ENCODE measurements at regions not wholly inside any gene's neighbourhood (a gene's known extent, or its start where the extent isn't known, plus 50 kb on each side); places are given as distances from the start of the nearest gene placed in this dataset.
"Not testable (repeated sequence)": the region's sequence is repeated elsewhere in the genome, so short reads cannot be mapped to it uniquely, and the experiment has no call there.

DNA sequence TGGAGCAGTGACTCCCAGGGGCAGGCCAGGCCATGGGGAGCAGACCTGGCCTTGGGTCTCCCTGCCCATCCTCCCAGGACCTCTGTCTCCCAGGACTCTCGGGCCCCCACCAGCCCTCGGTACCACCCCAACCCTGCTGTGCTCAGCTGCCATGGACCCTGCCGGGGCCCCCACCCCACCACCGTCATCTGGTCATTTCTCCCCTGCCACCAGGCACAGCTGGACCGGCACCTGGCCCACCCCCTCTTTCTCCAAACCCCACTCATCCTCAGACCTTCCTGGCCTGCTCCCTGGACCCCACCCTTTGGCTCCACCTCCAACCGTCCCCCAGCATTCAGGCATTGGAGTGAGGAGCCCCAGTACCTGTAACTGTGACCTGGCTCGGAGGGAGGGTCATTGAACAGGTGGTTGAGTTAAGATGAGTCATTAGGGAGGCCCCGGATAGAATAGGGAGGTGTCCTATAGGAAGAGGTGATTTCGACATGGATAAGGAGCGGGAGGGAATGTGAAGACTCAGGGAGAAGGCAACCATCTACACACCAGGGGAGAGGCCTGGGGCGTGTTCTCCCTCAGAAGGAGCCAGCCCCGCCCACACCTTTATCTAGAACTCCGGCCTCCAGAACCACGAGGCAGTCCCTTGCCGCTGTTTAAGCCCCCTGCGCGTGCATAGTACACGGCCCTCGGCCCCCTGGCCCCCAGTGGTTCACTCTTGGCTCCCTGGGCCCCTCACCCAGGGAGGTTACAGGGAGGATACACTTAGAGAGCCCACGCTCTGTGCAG, 1395.9 kb downstream of the BRD1 start:
- DNase-seq (ENCODE audit: low spot score) = no peak

GRCh38 chr22:48431014-48431413, 1396.7 kb downstream of the BRD1 start:
- no peak for DNase-seq (ENCODE audit: low spot score)

GRCh38 chr22:48429446-48430020, 1398.1 kb downstream of the BRD1 start:
- DNase-seq (ENCODE audit: low spot score) = no peak

DNA sequence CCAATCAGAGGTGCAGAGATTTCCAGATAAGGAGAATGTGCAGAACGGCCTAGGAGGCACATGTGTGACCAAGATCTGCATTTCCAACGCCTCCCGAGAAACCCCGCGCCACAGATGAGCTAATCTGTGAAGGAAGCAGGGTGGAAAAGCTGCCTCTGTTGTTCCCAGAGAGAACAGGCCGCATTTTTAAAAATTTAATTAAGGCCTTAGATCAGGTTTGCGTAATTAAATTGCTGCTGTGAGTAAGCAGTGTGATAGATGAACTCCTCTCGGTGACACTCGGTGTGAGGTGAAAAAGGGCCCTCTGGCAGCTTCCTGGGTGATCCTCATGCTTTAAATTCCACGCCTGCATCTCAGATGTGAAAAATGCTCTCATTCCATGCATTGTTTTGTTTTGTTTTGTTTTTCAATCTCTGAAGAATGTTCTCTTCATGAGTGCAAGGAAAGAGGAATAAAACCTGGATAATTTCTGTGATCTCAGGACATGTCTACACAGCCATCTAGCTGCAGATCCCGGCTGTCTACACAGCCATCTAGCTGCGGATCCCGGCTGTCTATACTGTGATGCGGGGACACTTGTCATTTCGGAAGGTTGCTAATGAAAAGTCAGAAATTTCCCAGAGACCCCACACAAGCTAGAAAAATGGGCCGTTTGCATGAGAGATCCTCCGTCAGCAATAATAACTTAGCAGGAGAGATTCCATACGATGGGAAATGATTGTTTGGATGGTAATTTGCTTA, 1398.9 kb downstream of the BRD1 start:
- no peak for DNase-seq (ENCODE audit: low spot score)

DNA sequence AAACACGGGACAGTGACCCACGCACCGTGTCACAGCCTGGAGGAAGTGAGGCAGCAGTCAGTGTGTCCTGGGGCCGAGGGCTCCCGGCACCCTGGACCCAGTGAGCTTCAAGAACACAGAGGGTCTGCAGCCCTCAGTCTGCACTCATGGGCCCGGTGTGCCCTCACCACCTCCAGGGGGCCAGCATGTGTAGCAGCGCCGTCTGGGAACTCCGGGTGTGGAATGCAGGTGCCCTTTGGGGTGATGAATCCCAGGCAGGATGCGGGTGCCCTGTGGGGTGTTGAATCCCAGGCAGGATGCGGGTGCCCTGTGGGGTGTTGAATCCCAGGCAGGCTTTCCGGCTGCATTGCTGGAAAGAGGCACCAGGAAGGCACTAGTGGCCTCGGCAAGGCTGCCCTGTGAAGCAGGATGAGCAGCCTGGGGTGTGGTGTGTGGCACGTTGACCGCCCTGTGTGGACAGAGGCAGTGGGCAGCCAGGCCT, 1399.9 kb downstream of the BRD1 start:
- DNase-seq (ENCODE audit: low spot score) = no peak

DNA sequence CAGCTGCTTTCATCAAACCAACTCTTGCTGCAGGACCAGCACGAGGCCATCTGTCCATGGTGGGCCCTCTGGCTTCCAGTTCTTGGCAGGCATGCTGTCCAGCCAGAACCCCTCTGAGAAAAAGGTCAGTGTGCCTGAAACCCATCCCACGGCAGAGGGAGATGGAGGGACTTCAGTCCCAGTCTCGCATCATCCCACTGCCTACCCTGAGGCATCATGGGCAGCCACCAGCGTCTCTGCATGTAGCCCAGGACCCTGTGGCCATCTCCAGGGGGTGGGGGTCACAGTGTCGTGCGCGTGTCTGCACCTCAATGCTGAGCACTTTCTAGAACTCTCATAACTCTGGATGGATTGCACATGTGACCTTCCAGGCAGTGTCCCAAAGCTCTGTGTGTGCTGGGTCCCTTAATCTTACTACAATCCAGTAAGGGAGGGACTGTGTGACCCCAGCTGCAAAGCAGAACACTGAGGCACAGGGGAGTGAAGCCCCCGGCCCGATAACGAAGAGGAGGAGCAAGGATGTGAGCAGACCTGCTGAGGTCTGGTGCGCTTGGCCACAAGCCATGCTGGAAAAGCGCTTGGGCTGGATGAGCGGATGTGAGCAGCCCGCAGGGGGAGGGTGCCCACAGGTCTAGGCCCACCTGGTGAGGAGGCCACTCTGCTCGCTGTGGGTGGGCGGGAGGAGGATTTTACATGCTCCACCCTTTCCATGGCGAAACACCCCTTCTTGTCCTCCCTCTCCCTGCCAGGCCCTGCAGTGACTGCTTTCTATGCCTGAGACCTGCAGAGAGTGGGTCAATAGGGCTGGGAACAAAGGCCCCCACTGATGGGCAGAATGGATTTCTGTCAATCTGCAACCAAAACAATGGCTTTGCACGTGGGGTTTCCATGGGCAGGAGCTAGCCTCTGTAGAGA, 1401.0 kb downstream of the BRD1 start:
- no peak for DNase-seq (ENCODE audit: low spot score)

GRCh38 chr22:48425641-48426040, 1402.0 kb downstream of the BRD1 start:
- DNase-seq (ENCODE audit: low spot score) = no peak

- DNase-seq (ENCODE audit: low spot score) = no peak
Measured at GRCh38 chr22:48425091-48425506, 1402.6 kb downstream of the BRD1 start.

- no peak for DNase-seq (ENCODE audit: low spot score)
Measured at GRCh38 chr22:48424661-48425060, 1403.0 kb downstream of the BRD1 start.

DNA sequence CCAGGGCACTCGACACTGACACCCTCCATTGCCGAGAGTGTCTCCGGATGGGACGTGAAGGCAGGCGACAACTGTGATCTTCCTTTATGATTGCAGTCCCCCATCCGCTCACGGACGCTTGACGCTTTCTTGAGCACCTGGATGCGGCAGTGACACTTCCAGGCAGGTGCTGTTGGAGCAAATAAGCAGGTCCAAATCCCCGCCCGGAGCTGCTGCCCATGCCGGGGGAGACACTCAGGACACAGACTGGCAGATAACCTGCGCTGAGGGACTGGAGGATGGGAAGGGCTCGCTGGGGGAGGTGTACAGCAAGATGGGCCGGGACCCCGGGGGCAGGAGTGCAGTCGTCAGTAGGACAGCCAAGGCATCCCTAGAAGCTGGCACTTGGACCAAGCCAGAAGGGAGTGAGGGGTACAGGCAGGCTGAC, 1403.5 kb downstream of the BRD1 start:
- DNase-seq (ENCODE audit: low spot score) = no peak

DNA sequence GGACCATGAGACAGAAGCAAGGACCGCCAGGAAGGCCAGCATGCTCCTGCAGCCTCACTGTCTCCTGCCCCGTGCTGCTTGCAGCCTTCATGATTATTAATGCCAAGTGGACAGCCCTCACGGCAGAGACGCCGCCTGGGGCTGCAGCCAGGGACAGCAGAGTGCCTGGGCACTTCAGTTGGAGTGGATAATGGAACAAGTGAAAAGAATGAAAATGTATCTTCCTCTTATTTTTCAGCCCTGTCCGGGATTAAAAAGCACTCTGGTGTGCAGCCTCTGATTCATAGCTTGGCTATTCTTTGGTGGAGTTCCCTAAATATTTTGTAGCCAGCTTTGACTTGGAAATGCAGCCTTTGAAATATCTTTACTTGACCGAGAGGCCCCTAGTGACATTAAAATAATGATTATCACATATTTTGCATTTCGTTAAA, 1404.2 kb downstream of the BRD1 start:
- DNase-seq (ENCODE audit: low spot score) = no peak

DNA sequence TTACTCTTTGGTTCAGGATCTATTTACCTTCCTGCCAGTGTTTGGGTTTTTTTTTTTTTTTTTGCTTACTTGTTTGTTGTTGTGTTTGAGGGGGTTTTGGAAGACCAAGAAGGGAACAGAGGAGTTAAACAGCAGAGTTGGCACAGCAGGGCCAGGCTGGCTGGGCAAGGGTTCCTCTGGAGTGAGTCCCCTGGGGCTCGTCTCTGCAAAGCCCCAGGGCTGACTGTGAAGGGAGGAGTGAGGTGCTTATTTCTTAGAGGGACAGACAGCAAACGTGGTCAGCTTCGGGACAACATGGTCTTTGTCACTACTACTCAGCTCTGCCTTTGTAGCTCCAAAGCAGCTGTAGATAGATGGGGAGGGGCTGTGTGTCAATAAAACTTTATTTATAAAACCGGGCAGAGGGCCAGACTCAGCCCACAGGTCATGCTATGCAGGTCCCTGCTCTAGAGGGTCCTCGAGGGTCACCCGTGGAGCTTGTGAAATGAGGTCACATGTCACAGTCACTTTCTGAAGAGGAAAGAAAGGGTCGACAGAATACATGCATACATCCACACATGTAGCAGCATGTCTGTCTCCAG, 1404.7 kb downstream of the BRD1 start:
- DNase-seq (ENCODE audit: low spot score) = no peak

- DNase-seq (ENCODE audit: low spot score) = no peak
Measured at GRCh38 chr22:48418831-48419230, 1408.8 kb downstream of the BRD1 start.

- no peak for DNase-seq (ENCODE audit: low spot score)
Measured at GRCh38 chr22:48417225-48418070, 1410.2 kb downstream of the BRD1 start.

DNA sequence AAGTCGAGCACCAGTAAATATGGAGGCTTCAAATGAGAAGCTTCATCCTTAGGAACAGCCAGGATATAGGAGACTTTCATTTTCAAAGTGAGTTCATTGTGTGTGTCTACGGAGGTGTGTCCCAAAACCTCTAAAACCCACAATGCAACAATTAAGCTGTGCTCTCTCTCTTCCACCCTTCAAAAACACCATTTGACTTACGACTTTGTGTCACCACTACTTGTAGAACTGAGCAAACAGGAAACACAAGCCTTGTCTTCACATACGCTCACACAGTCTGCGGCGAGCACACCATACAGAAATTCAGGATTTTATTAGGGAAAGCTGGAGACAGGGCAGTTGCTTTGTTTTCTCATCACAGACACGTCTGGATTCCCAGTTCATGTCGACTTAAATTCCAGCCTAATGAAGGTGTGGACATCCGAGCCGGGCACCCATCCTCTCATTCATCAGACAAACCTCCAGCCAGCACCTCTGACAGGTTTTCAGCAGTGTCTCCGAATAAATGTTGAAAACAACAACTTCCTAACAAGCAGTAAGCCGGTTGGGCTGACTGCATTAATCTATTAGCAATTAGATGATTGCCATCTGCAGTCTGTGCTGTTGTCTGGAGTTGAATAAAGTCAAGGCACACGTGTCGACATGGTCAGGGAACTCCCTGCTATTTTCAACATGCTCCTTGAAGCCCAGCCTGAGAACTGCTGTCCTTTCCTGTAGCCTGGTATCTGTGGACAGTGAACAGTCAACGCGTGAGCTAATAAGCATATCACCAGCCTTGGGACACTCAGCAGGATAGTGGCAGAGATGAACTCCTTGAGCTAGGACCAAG, 1411.1 kb downstream of the BRD1 start:
- no peak for DNase-seq (ENCODE audit: low spot score)

DNA sequence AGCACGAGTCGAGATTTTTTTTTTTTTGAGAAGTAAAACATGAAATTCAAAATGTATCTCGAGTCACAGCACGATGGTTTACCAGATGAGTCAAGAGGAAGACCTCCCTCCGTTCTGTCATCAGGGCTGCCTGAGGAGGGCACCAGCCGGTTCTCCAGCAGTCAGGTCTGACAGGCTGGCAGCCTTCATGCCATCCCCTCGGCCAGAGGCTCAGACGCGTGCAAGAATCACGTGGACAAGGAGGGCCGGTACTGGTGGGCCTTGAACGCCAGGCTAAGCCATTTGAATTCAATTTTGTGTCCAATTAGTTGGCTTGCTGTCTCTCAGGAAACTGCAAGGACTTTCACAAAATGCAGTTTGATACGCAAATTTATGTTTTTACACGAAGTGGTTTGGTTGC, 1412.2 kb downstream of the BRD1 start:
- no peak for DNase-seq (ENCODE audit: low spot score)

DNA sequence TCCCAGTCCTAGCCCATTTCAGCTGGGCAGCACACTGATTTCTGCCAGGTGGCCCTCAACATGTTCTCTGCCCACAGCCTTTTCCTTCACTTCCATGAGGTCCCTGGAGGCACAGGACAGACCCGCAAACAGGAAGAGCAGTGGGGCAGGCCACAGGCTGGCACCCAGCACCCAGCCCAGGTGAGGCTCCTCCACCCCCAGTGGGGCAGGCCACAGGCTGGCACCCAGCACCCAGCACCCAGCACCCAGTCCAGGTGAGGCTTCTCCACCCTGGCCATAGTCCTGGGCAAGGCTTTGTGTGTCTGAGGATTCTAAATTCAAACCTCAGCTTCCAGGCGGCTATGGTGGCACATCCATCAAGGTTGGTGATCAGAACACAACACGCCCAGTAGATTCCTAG, 1413.0 kb downstream of the BRD1 start:
- DNase-seq (ENCODE audit: low spot score) = peak; percentile 43

DNA sequence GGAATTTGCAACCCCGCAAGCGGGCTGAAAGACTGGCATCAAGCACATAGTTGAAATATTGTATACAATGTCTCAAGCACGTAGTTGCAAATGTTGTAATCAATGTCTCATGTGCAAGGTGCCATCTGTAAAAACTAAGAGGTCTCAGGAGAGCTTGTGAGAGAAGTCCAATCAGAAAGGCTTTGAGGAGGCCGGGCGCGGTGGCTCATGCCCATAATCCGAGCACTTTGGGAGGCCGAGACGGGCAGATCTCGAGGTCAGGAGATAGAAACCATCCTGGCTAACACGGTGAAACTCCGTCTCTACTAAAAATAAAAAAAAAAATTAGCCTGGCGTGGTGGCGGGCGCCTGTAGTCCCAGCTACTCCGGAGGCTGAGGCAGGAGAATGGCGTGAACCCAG, 1414.7 kb downstream of the BRD1 start:
- not testable (repeated sequence) for DNase-seq (ENCODE audit: low spot score)

DNA sequence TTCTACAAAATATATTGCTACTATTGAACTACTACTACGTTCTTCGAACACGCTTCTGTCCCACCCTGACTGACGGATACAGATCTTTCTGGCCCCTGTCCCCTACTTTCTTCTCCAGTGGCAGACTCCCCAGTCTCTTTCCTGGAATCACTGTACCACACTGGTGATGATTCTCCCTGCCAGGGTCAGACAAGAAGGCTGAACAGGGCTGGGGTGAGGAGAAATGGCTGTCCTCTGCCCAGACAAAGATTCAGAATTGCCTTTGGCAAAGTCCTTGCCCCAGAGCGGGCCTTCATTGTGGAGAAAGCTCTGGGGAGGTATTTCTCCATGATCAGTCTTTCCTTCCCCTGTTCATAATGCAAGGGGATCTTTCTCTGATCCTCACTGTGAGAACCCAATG, 1417.1 kb downstream of the BRD1 start:
- DNase-seq (ENCODE audit: low spot score) = no peak
